GM18520 (cell line): ENCODE measurements at regions not wholly inside any gene's neighbourhood (a gene's known extent, or its start where the extent isn't known, plus 50 kb on each side); places are given as distances from the start of the nearest gene placed in this dataset.
"Not testable (repeated sequence)": the region's sequence is repeated elsewhere in the genome, so short reads cannot be mapped to it uniquely, and the experiment has no call there.

Experiments used
- ATAC-seq: cut with Tn5 transposase; IDR thresholded peaks from one replicate; pipeline ENCODE4 v1.9.1; 2021; ENCODE audit not compliant: unreplicated experiment

- no peak for ATAC-seq
Observed at GRCh38 chrX:51148848-51149247, 183.8 kb upstream of the NUDT10 start.

DNA sequence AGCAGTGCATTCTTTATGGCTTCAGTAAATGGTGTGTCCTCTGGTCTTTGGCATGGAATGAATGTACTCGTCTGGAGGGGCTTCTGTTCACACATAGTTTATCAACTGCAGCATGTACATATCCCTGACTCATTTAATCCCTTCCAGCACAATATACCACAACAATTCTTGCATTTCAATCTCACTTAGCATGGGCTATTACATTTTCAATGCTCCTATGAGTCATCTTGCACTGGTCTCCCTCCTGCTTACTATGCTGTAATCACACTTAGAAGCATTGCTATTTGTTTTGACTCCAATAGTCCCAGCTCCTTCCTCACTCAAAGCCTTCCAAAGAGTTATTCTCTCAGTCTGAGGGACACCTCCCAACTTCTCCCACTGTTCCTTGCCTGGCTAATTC, 180.9 kb upstream of the NUDT10 start:
- ATAC-seq = no peak

- no peak for ATAC-seq
Observed at GRCh38 chrX:51155157-51155556, 177.5 kb upstream of the NUDT10 start.

- no peak for ATAC-seq
Observed at GRCh38 chrX:51155566-51155965, 177.1 kb upstream of the NUDT10 start.

DNA sequence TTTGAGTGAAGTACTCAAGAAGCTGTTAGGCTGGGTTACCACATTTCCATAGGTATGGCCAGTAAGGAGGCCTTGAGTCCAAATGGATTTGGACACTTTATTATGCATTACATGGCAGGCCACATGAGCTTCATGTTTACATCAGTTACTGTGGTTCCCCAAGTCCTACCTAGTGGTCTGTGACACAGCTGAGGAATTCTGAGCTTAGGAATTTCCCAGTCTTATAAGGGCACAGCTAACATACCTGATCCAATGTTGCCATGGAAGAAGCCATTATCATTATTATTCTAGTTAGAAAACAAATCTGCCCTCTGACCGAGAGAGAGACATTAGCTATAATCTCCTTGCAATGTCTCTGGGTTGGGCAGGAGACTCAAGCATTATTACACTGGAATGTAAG, 174.4 kb upstream of the NUDT10 start:
- ATAC-seq = no peak

DNA sequence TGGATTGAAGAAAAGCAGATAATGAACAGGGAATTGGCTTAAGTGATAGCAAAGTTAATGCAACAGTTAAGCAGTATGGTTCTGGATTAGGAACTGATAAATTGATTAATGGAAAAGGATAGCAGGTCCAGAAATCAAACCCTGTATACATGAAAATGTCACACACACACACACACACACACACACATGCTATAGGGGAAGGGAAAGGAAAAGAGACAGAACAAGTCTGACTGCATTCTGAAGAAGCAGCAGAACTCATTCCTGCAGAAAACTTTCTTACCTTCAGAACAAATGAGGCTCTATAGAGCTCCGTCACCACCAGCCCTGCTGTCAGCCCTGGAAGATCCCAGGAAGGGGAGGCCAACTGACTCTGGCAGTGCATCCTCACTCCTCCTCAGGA, 173.2 kb upstream of the NUDT10 start:
- ATAC-seq = not testable (repeated sequence)

- no peak for ATAC-seq
Observed at GRCh38 chrX:51163730-51164129, 168.9 kb upstream of the NUDT10 start.

DNA sequence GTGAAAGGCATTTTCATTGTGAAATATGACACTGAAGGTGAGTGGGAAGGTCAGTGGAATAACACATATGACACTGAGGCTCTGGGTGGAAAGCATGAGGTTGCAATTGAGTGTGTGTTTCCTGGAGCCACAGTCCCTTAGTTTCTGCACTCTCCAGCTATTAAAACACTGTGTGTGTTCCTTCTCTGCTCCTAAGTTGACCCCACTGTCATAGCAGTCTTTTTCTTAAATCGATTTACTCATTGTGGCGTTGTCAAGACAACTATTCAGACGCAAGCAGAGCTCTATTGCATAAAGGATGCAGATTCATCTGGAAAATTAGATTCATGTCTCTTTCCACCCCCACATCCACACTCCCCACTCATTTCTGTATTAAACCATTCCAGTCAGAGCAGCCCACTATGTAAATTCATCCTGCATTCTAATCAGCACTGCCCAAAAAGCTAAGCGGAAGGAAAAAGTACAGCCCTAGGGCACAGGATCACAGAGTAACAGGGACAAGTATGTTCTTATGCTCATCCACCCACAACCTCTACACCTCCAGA, 154.2 kb upstream of the NUDT10 start:
- ATAC-seq = not testable (repeated sequence)

DNA sequence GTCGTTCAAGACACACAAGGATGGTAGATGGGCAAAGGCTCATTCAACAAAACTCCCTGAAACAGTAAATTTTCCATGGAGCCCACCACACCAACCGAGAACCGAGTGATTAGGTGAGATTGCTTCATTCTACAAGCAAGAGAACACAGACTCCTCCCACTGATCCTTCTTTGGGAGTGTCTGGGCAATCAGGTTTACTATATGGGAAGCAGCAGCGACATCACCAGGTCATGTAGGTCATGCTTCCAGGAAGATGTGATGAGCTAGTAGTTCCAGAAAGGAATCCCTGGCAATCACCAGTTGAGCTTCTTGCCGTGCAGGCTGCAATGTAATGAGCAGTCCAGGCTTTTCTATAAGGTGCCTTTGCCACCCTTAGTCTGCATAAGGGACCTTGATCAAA, 152.8 kb upstream of the NUDT10 start:
- ATAC-seq = not testable (repeated sequence)

- no peak for ATAC-seq
Observed at GRCh38 chrX:51182545-51182944, 150.1 kb upstream of the NUDT10 start.

GRCh38 chrX:51192104-51192503, 140.5 kb upstream of the NUDT10 start:
- no peak for ATAC-seq

- ATAC-seq = no peak
Observed at GRCh38 chrX:51215266-51215665, 117.4 kb upstream of the NUDT10 start.

- ATAC-seq = no peak
Observed at GRCh38 chrX:51215856-51216255, 116.8 kb upstream of the NUDT10 start.

GRCh38 chrX:51242212-51242611, 90.4 kb upstream of the NUDT10 start:
- ATAC-seq = no peak

- no peak for ATAC-seq
Observed at GRCh38 chrX:51257490-51257889, 75.1 kb upstream of the NUDT10 start.

- ATAC-seq = not testable (repeated sequence)
Observed at GRCh38 chrX:51262271-51262670, 70.4 kb upstream of the NUDT10 start.

DNA sequence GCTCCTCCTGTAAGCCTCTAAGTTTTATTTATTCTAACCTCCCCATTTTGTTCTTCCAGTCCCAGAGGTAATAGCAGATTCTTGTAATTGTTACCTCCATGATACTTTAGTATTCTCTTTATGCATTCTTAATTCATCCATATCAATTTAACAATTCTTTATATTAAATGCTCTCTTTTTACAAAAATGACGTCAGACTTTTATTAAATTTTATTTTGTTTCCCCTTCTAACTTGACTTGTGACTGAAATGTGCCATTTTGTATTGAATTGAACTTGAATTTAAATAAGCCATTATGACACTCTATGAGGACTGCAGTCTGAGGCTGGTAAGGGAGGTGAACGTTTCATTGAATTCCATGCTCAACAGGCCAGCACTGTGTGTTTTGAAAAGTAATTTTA, 60.0 kb upstream of the NUDT10 start:
- ATAC-seq = no peak

DNA sequence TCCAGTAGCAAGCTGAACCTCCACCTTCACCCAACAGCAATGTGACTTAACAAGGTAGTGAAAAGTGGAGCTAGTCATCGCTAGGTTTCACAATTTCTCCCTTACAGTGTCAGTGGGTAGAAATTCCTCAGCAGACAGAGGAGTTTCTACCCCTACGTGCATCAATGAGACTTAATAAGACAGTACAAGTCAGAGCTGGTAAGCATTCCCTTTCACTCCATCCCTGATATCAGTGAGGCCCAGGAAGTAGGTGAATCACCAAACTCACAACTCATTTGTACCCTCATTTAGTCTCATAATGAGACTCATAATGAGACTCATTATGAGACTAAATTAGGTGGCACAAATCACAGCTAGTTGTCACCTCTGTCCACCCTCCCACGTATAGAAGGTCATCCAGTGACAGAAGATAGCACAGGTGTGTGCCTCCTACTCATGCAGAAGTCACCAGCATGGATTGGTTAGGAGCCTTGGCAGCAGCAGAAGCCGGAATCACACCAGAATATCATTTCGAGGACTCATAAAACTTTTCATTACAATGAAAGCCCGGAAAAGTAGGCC, 50.8 kb upstream of the NUDT10 start:
- no peak for ATAC-seq
